Lung (tissue), 11 donors: ENCODE measurements at regions not wholly inside any gene's neighbourhood (a gene's known extent, or its start where the extent isn't known, plus 50 kb on each side); places are given as distances from the start of the nearest gene placed in this dataset.
A peak's percentile ranks its signal among the peaks of the same experiment; 100 is the strongest.

ENCODE experiments used
- ATAC-seq: fragments of 200-7000 bp; cut with Tn5 transposase; one replicate; pipeline ENCODE4 v1.9.1; 2020; ENCODE audit warnings: moderate number of reproducible peaks; ENCODE audit not compliant: insufficient read depth, low FRiP score
- DNase-seq, 3 donors: peaks; one replicate each; pipeline ENCODE4 v3.0.0-alpha.2; 2013 to 2017
- H3K27ac ChIP-seq, 2 donors: one replicate each; pipeline ENCODE4 v1.5.1; 2013; ENCODE audit warnings: mild to moderate bottlenecking in 2 of 2, moderate library complexity in 2 of 2, control low read depth in 1 of 2, inconsistent platforms in 1 of 2, low read depth in 1 of 2, low read length in 1 of 2
- H3K27me3 ChIP-seq, 3 donors: one replicate each; pipeline ENCODE4 v1.5.1; 2013; ENCODE audit warnings: low read length in 2 of 3; ENCODE audit not compliant: control insufficient read depth in 3 of 3, insufficient read depth in 3 of 3
- H3K36me3 ChIP-seq, 4 donors: one replicate each; pipeline ENCODE4 v1.5.1; 2013; ENCODE audit warnings: low read length in 4 of 4, mild to moderate bottlenecking in 1 of 4, moderate library complexity in 1 of 4; ENCODE audit not compliant: control insufficient read depth in 4 of 4, insufficient read depth in 4 of 4
- H3K4me1 ChIP-seq, 5 donors: one replicate each; pipeline ENCODE4 v1.5.1; 2013; ENCODE audit warnings: low read length in 5 of 5, mild to moderate bottlenecking in 2 of 5, moderate library complexity in 1 of 5; ENCODE audit not compliant: control insufficient read depth in 5 of 5, insufficient read depth in 5 of 5
- H3K4me3 ChIP-seq: one replicate; pipeline ENCODE4 v1.5.1; 2013; ENCODE audit warnings: mild to moderate bottlenecking, control low read depth, moderate library complexity
- H3K9ac ChIP-seq, 2 donors: one replicate each; pipeline ENCODE4 v1.5.1; 2013; ENCODE audit warnings: low read length in 2 of 2, control low read depth in 1 of 2; ENCODE audit not compliant: insufficient read depth in 1 of 2
- H3K9me3 ChIP-seq, 4 donors: one replicate each; pipeline ENCODE4 v1.5.1; 2013; ENCODE audit warnings: low read length in 3 of 4, mild to moderate bottlenecking in 1 of 4, moderate library complexity in 1 of 4; ENCODE audit not compliant: control insufficient read depth in 4 of 4, insufficient read depth in 3 of 4
- CTCF ChIP-seq: IDR thresholded peaks from 2 replicates; pipeline ENCODE4 v1.5.1; 2012; ENCODE audit warnings: mild to moderate bottlenecking; ENCODE audit errors: control extremely low read depth, extremely low read depth
- WGBS, 2 donors: extraction: QIAGEN DNeasy Blood & Tissue Kit; methylation state at CpG; one replicate each; pipeline ENCODE4 v1.1.7; 2013; 5-methylcytosine and 5-hydroxymethylcytosine counted together
- donor health status: control.
- donor health status: control.
- donor health status: Bipolar disorder and iron deficiency.
- donor health status: healthy.
- donor health status: DM: yes; HTN: yes; CAD: no.

- no peak for TF ChIP-seq CTCF
- H3K4me1 ChIP-seq = no peaks in the 10 kb centered on the region
- no peaks in the 10 kb centered on the region for H3K9me3 ChIP-seq
- no peak for ATAC-seq
- no peak overlapping the region for H3K9ac ChIP-seq
- H3K27me3 ChIP-seq = no peaks in the 10 kb centered on the region
- H3K27ac ChIP-seq = no peak overlapping the region
- no peaks in the 10 kb centered on the region for H3K36me3 ChIP-seq
- no peak for DNase-seq
- H3K4me3 ChIP-seq = no peak overlapping the region
These were observed 543.3 kb downstream of the LRRIQ3 start for GRCh38 chr1:73654714-73655113.

DNA sequence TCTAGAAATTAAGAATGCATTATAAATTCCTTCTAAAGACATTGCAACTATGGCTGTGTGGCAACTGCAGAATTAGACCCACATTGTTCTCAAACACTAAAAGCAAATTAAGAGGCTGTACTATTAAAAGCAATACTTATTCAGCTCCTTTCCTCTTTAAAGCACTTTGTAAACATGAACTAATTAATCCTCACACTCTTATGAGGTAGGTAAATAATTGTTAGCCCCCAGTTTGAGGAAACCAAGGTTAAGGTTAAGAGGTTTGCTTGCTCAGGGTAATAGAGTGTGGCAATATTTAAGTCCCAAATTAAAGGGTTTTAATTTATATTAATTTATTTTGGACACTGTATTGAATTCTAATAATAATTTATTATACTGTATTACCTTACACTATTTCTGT lies 553.8 kb downstream of the LRRIQ3 start:
- Histone ChIP-seq H3K36me3 (no peaks in the 10 kb centered on the region), H3K9me3 (no peaks in the 10 kb centered on the region), H3K4me1 (no peaks in the 10 kb centered on the region), H3K9ac (no peak overlapping the region), H3K27ac (no peak overlapping the region), H3K27me3 (no peaks in the 10 kb centered on the region), H3K4me3 (no peak overlapping the region)
- no peak for DNase-seq
- TF ChIP-seq CTCF = no peak
- peak; percentile 37 for ATAC-seq

DNA sequence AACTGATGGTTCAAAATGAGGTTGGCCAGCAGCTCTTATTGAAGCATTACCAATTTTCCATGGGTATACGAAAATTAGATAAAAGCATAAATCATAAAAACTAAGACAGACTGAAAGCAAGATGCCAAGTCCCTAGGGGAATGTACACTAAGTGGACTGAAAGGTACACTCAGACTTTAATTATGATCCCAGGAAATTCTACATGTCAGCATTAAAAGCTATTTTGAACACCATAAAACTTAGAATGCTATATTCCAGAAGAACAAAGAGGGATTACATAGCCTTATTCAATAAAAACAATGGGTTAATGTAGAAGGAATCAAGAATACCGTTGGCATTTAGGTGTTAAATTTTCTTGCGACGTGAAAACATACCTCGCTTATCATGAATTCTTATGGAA lies 558.5 kb downstream of the LRRIQ3 start:
- Histone ChIP-seq H3K36me3 (no peaks in the 10 kb centered on the region), H3K9me3 (no peaks in the 10 kb centered on the region), H3K27me3 (no peaks in the 10 kb centered on the region), H3K9ac (no peak overlapping the region), H3K27ac (no peak overlapping the region), H3K4me3 (no peak overlapping the region), H3K4me1 (no peaks in the 10 kb centered on the region)
- DNase-seq = no peak
- WGBS, 2 donors = 91 to 92% methylated on average over 5 of the region's 5 CpGs
- ATAC-seq = no peak
- no peak for TF ChIP-seq CTCF

DNA sequence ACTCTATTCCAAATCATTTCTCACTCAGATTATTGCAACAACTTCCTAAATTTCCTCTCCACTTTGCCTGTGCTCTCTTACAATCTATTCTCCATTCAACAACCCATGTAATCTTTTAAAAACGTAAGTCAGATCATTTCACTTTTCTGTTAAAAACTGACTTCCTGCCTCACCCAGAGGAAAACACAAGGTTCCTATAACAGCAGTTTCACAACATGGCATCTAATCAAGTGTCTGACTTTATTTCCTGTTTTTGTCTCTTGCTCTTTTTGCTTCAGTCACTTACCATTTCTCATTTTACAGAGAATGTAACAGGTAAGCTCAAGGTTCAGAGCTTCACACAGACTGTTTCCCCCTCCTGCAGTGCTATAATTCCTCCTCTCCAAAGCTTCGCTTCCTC lies 560.7 kb downstream of the LRRIQ3 start:
- H3K27me3 ChIP-seq = no peaks in the 10 kb centered on the region
- DNase-seq (no peak), ATAC-seq (no peak)
- no peaks in the 10 kb centered on the region for H3K4me1 ChIP-seq
- 53 to 64% methylated on average over 2 of the region's 2 CpGs for WGBS, 2 donors
- H3K9ac ChIP-seq = no peak overlapping the region
- H3K27ac ChIP-seq = no peak overlapping the region
- no peak overlapping the region for H3K4me3 ChIP-seq
- H3K9me3 ChIP-seq = no peaks in the 10 kb centered on the region
- no peak for TF ChIP-seq CTCF
- H3K36me3 ChIP-seq = no peaks in the 10 kb centered on the region
